DOHH2 (cell line): ENCODE measurements at regions not wholly inside any gene's neighbourhood (a gene's known extent, or its start where the extent isn't known, plus 50 kb on each side); places are given as distances from the start of the nearest gene placed in this dataset.

Experiments used
- H3F3A ChIP-seq: fragments of 200-600 bp; sonication (generic), shearing (Covaris generic); 2 replicates; pipeline ENCODE4 v1.6.0; 2016; ENCODE audit warnings: antibody characterized with exemption, mild to moderate bottlenecking; ENCODE audit not compliant: control insufficient read depth, insufficient read depth
- H3K27ac ChIP-seq: fragments of 200-600 bp; sonication (generic); 2 replicates; pipeline ENCODE4 v1.5.1; 2014; ENCODE audit warnings: low read depth, mild to moderate bottlenecking, low read length, moderate library complexity
- H3K27me3 ChIP-seq: fragments of 200-600 bp; sonication (generic); 2 replicates; pipeline ENCODE4 v1.6.1; 2014; ENCODE audit warnings: mild to moderate bottlenecking, low read length, mixed read lengths; ENCODE audit not compliant: control insufficient read depth
- H3K36me3 ChIP-seq: fragments of 200-600 bp; sonication (generic); 2 replicates; pipeline ENCODE4 v1.6.1; 2014; ENCODE audit warnings: mild to moderate bottlenecking, low read length, moderate library complexity, mixed read lengths; ENCODE audit not compliant: control insufficient read depth
- H3K4me1 ChIP-seq: fragments of 200-600 bp; sonication (generic); 2 replicates; pipeline ENCODE4 v1.6.1; 2014; ENCODE audit warnings: mild to moderate bottlenecking, low read length, mixed read lengths; ENCODE audit not compliant: control insufficient read depth
- H3K4me2 ChIP-seq: fragments of 200-600 bp; sonication (generic); 2 replicates; pipeline ENCODE4 v1.6.0; 2014; ENCODE audit warnings: mild to moderate bottlenecking, low read length, moderate library complexity
- H3K4me3 ChIP-seq: fragments of 200-600 bp; sonication (generic); 2 replicates; pipeline ENCODE4 v1.5.1; 2014; ENCODE audit warnings: mild to moderate bottlenecking, low read length, mixed read lengths
- H3K79me2 ChIP-seq: fragments of 200-600 bp; sonication (generic); 2 replicates; pipeline ENCODE4 v1.6.1; 2014; ENCODE audit warnings: mild to moderate bottlenecking, low read length, mixed read lengths; ENCODE audit not compliant: control insufficient read depth
- H3K9me2 ChIP-seq: fragments of 200-600 bp; sonication (generic); replicated peaks from 2 replicates; pipeline ENCODE4 v1.6.1; 2014; ENCODE audit warnings: mild to moderate bottlenecking, low read length, mixed read lengths; ENCODE audit not compliant: control insufficient read depth
- H3K9me3 ChIP-seq: fragments of 200-600 bp; sonication (generic); 2 replicates; pipeline ENCODE4 v1.6.1; 2014; ENCODE audit warnings: antibody characterized with exemption, low read length, mixed read lengths; ENCODE audit not compliant: control insufficient read depth, insufficient read depth
- H4K20me1 ChIP-seq: fragments of 200-600 bp; sonication (generic); 2 replicates; pipeline ENCODE4 v1.6.0; 2014; ENCODE audit warnings: low read depth, mild to moderate bottlenecking, antibody characterized with exemption, low read length, moderate library complexity; ENCODE audit not compliant: control insufficient read depth, insufficient read depth
- EZH2phosphoT487 ChIP-seq: fragments of 200-600 bp; sonication (generic); IDR thresholded peaks from 2 replicates; pipeline ENCODE4 v1.6.1; 2017; ENCODE audit warnings: borderline replicate concordance, mild to moderate bottlenecking, antibody characterized with exemption, low read length, moderate library complexity, mixed read lengths
- TF ChIP-seq, protein P1 (sequence below): fragments of 200-600 bp; sonication (generic); IDR thresholded peaks from one replicate; pipeline ENCODE4 v1.5.1; 2014; ENCODE audit warnings: antibody characterized with exemption, mild to moderate bottlenecking, low read depth, low read length; ENCODE audit not compliant: poor library complexity, severe bottlenecking

DNA sequence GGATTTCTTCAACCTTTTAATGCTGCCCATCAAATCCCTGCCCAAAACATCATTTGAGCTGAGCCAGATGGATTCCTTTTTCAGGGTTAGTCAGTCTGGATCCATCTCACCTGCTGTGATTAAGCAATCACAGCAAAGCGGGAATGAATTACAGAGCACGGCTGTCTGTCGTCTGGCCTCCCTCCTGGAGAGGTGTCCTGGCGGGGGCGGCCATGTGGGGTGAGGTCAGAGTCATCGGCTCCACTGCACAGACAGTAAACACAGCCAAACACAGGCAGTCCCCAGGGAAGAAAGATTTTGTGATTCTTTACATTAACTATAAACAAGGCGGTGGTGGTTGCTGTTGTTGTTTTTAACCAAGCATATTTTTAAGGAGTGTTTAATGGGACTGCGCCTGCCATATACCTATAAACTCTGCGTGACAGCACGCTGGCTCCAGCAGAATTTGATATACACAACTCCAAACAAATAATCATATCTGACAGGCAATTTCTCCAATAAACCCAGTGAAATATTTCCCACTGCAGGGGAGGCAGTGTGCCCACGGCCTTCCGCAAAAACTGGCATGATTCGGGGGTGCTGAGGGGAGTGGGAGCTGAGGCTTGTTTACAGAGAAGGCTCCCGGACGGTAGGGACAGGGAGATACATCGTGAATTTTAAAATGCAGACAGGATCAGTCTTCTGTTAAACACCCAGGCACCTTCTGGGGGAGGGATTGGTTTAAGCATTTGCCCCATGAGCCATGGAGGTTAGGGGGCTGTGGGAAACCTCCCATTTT lies 232.0 kb upstream of the PMEPA1 start:
- Histone ChIP-seq H3K4me3 (no peak overlapping the region), H3K9me3 (no peaks in the 10 kb centered on the region), H4K20me1 (no peaks in the 10 kb centered on the region), H3K4me2 (no peak overlapping the region), H3K79me2 (no peaks in the 10 kb centered on the region), H3K36me3 (no peaks in the 10 kb centered on the region), H3F3A (no peaks in the 10 kb centered on the region), H3K9me2 (no peaks in the 10 kb centered on the region), H3K27ac (no peak overlapping the region), H3K4me1 (no peaks in the 10 kb centered on the region), H3K27me3 (no peaks in the 10 kb centered on the region)
- no peak for TF ChIP-seq EZH2phosphoT487
- TF ChIP-seq, protein P1, sequence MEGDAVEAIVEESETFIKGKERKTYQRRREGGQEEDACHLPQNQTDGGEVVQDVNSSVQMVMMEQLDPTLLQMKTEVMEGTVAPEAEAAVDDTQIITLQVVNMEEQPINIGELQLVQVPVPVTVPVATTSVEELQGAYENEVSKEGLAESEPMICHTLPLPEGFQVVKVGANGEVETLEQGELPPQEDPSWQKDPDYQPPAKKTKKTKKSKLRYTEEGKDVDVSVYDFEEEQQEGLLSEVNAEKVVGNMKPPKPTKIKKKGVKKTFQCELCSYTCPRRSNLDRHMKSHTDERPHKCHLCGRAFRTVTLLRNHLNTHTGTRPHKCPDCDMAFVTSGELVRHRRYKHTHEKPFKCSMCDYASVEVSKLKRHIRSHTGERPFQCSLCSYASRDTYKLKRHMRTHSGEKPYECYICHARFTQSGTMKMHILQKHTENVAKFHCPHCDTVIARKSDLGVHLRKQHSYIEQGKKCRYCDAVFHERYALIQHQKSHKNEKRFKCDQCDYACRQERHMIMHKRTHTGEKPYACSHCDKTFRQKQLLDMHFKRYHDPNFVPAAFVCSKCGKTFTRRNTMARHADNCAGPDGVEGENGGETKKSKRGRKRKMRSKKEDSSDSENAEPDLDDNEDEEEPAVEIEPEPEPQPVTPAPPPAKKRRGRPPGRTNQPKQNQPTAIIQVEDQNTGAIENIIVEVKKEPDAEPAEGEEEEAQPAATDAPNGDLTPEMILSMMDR, result no peak

DNA sequence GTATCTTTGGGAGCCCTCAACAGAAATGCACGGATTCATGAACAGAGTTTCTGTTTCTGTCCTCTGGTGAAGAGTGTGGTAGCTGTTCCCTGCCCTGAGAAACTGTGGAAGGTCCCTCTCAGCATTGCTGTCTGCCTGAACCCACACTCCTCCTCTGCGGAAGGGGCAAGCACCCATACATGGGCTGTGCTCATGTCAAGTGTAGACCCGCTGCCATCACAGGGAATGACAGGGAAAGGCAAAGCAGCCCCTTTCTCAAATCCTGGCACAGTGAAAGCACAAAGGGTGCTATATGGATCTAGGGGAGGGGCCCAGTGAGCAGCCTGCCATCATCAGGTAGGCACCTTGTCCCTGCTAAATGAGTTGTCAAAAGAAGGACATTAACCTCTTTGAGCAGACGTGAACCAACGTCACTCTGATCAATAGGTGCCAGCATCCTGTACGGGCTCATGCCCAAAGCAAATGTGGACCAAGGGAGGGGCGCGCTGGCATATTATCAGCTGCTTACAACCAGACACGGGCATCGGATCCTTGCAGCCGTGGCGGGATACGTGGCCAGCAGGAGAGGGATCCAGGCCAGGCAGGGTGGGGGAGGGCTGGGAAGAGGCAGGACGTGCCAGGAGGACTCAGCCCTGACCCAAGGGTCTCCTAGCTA lies 231.2 kb upstream of the PMEPA1 start:
- Histone ChIP-seq H4K20me1 (no peaks in the 10 kb centered on the region), H3K27me3 (no peaks in the 10 kb centered on the region), H3K4me2 (no peak overlapping the region), H3K9me3 (no peaks in the 10 kb centered on the region), H3F3A (no peaks in the 10 kb centered on the region), H3K4me1 (no peaks in the 10 kb centered on the region), H3K79me2 (no peaks in the 10 kb centered on the region), H3K9me2 (no peaks in the 10 kb centered on the region), H3K27ac (no peak overlapping the region), H3K4me3 (no peak overlapping the region), H3K36me3 (no peaks in the 10 kb centered on the region)
- TF ChIP-seq, protein P1, result no peak
- TF ChIP-seq EZH2phosphoT487, result no peak

DNA sequence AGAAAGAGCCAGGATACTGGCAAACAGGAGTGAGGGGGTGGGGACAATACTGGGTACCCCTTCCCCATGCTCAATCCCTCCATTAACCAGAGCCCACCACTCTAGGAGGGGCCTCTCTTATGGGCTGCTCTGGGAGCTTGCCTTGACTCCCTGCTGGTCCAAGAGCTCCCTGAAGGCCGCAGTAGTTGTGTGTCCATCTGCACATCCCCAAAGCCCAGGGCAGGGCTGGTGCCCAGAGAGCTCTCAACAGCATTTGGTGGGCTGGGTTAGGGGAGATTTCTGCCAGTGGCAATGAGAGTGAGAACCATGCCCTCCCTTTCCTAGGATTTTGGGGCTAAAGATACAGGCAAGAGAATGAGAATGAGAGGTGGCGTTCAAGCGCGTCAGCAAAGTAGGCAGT lies 230.6 kb upstream of the PMEPA1 start:
- Histone ChIP-seq H3K27me3 (no peaks in the 10 kb centered on the region), H3K9me2 (no peaks in the 10 kb centered on the region), H3K27ac (no peak overlapping the region), H3K4me1 (no peaks in the 10 kb centered on the region), H4K20me1 (no peaks in the 10 kb centered on the region), H3K36me3 (no peaks in the 10 kb centered on the region), H3K4me2 (no peak overlapping the region), H3F3A (no peaks in the 10 kb centered on the region), H3K9me3 (no peaks in the 10 kb centered on the region), H3K4me3 (no peak overlapping the region), H3K79me2 (no peaks in the 10 kb centered on the region)
- no peak for TF ChIP-seq EZH2phosphoT487
- TF ChIP-seq, protein P1, result no peak
